NCI-H526 (cell line): ENCODE measurements at regions not wholly inside any gene's neighbourhood (a gene's known extent, or its start where the extent isn't known, plus 50 kb on each side); places are given as distances from the start of the nearest gene placed in this dataset.
"Not testable (repeated sequence)": the region's sequence is repeated elsewhere in the genome, so short reads cannot be mapped to it uniquely, and the experiment has no call there.

Source experiments
- DNase-seq, 2 experiments: peaks; one replicate each; lab custom pipeline; 2025; lab: John Stamatoyannopoulos, UW

DNA sequence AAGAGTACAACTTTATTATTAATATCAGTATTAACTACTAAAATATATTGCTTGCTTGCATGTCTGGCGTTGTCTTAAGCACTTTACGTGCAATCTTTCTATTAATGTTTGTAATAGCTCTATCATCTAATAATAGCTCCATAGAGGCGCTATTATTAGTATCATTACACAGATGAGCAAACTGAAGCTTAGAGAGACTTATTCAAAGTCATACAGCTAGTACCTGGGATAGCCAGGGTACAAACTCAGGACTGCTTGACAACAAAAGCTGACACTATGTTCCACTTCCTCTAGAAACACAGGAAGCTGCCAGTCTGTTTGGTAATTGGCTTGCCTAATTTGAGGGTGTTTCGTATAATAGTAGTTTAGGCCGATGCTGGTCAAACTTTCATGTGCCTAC lies 523.2 kb downstream of the RMST start:
- DNase-seq = no peak

DNA sequence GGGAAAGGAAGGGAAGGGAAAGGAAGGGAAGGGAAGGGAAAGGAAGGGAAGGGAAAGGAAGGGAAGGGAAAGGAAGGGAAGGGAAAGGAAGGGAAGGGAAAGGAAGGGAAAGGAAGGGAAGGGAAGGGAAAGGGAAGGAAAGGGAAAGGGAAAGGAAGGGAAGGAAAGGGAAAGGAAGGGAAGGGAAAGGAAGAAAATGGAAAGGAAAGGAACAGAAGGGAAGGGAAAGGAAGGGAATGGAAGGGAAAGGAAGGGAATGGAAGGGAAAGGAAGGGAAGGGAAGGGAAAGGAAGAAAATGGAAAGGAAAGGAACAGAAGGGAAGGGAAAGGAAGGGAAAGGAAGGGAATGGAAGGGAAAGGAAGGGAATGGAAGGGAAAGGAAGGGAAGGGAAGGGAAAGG lies 526.0 kb downstream of the RMST start:
- not testable (repeated sequence) for DNase-seq

DNA sequence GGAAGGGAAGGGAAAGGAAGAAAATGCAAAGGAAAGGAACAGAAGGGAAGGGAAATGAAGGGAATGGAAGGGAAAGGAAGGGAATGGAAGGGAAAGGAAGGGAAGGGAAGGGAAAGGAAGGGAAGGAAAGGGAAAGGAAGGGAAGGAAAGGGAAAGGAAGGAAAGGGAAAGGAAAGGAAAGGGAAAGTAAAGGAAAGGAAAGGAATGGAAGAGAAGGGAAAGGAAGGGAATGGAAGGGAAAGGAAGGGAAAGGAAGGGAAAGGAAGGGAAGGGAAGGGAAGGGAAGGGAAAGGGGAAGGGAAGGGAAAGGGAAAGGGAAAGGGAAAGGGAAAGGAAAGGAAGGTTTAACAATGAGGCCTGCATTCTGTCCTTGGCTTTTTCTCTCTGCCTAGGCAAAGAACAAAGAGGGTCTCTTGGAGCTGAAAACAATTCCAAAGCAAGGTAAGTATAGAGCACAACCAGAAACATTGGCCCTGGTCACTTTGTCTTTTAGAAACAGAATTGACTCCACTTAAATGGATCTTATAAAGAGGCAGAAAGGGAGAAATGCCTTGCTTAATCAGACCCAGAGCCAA lies 525.9 kb upstream of the TMPO start:
- DNase-seq = no peak

DNA sequence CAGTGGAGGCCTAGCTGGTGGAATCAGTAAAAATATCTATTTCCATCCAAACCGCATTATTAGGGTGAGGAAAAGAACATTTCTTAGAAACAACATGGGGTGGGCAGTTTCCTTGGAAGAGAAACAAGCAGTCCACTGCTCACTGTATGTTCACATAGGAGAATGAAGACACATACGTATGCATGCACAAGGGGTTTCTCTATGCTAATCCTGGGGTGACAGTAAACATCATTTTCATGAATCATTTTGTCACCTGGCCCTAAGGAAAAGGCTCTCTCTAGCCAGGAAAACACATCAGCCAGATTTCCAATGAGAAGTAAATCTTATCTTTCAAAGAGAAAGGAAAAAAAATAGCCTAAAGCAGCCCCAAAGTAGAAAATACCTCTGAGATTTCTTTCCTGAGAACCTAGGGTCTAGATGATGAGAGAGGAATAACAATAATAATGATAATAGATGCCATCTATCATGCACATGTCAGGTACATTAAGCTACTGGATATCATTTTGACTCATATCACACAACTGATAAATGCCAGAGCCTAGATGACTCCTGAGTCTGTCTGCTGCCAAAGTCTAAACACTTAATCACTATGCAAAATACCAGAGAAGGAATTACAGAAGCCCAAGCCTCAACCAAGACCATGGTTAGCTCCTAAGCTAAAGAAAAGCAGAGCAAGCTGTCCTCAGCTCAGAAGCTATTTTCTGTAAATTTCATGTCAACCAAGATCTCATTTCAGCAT lies 520.5 kb upstream of the TMPO start:
- no peak for DNase-seq

DNA sequence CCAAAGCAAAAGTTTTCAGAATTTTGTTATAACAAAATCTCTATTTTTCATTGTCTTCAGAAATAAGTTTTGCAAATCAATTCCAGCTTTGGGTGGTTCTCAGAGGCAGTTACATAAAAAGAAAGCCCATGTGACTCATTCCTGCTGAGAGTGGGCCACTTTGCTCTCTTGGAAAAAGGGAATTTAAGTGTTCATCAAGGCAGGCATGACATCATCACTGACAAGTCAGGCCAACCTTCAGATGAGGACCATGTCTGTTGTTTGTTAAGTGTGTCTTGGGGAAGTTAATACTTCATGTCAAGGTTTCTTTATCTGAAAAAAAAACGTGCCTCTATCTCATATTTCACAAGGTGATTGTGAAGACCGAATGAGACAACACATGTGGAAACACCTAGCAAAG lies 519.8 kb upstream of the TMPO start:
- no peak for DNase-seq

DNA sequence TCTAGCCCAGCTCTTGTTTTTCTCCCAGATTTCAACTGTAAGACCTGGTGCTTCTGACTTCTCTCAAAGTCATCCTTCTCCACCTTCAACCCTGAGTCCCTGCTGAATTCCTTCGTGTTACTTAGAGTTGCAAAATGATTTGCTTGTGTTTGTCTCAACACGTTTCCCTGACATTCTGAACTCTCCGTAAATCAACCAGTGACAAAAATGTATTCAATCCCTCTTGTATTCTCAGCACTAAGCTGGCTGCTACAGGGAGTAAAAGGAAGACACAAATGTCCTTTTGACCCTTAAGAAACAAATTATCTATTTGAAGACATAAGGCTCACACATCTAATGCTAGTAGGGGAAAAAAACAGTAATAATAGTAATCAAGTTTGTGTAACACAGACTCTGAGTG lies 514.0 kb upstream of the TMPO start:
- DNase-seq = no peak

DNA sequence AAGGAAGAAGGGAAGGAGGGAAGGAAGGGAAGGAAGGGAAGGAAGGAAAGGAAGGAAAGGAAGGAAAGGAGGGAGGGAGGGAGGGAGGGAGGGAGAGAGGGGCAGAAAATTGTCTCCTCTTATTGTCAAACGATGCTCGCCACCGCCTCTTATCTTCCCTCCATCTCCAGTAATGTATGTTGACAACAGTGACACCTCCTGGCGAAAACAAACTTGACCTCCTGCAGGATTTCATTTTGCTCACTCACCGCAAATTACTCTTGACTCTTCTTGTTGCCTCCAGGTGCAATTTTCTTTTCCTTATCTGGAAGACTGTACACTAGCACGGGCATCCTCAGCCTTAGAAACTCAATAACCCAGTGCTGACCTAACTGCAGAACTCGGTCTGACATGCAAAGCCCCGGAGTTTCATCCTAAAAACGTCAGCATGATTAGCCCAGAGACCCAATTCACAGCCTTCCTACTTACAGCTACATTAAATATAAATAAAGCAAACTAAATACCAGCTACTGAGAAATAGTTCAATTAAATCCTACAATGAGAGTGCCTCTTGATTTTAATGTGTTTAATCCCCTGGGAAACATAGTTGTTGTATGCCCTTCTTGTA lies 512.4 kb upstream of the TMPO start:
- peak; percentile 60 to 84 for DNase-seq

DNA sequence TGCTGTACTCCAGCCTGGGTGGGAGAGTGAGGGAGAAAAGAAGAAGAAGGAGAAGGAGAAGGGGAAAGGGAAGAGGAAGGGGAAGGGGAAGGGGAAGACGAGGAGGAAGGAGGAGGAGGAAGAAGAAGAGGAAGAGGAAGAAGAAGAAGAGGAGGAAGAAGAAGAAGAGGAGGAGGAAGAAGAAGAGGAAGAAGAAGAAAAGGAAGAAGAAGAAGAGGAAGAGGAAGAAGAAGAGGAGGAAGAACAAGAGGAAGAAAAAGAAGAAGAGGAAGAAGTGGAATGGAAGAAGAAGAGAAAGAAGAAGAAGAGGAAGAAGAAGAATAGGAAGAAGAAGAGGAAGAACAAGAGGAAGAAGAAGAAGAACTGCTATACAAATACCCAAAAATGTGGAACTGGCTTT lies 507.4 kb upstream of the TMPO start:
- DNase-seq = no peak

DNA sequence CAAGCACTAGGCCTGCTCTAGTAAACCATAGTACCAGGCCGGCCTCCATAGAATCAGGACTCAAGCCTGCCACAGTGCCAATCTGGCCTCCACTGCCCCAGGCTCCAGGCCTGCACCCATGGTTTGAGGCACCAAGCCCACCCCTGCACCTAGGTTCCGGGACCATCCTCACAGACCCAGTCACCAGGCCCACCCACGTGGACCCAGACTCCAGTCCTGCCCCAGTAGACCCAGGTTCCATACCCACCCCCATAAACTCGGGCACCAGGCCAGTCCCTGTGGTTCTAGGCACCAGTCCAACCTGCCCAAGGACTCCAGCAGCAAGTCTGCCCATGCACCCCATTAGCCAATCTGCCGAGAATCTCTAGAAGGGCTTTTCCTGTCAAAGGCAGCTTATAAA lies 501.8 kb upstream of the TMPO start:
- DNase-seq = no peak

DNA sequence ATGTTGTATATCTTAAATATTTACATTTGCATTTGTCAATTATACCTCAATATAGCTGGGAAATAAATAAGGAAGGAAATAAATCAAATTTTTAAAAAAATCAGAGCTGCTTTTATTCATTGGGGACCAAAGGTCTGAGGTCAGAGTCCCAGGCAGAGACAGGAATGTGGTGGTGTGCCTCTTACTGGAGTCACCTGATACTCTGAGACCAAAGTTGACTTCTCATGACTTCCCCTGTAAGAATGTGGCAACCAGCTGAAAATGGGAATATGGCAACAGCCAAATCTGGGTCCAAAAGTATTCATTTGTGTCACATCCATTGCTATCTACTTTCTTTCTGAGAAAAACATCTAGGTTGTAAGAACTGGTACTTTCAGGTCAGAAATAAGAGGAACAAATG lies 496.6 kb upstream of the TMPO start:
- DNase-seq = no peak

DNA sequence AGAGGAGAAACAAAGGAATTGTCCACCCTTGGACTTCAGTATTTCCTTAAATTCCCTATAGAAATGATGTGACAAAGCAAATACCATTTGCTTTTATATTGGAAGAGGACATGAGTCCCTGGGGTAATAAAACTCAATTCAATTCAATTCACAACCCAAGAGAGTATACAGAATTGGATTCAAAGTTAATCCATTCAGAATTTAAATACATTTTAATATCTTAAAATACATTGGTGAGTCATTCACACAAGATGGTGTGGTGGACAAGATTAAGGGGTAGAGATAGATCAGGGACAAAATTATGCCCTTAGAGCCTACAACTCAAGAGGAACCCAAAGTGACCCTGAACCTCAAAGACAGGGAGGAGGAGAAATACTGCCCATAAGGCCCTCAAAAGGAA lies 495.0 kb upstream of the TMPO start:
- DNase-seq = peak; percentile 19 to 22

DNA sequence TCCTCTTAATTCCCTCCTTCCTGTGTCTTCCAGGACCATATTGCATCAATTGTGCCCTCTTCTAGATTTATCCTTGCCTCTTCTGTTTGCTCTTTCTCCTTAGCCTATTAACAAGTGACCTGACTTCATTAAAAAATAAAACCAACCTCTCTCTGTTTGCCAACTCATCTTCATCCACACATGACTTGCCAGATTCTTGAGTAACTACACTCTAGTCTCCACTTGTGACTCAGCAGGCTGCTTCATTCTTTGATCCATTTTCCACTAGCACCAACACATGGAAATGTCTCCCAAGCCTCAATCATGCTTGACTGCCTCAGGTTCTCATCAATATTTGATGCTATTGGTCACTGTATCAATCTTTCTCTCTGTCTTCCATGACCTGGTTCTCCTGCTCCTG lies 492.4 kb upstream of the TMPO start:
- no peak for DNase-seq

DNA sequence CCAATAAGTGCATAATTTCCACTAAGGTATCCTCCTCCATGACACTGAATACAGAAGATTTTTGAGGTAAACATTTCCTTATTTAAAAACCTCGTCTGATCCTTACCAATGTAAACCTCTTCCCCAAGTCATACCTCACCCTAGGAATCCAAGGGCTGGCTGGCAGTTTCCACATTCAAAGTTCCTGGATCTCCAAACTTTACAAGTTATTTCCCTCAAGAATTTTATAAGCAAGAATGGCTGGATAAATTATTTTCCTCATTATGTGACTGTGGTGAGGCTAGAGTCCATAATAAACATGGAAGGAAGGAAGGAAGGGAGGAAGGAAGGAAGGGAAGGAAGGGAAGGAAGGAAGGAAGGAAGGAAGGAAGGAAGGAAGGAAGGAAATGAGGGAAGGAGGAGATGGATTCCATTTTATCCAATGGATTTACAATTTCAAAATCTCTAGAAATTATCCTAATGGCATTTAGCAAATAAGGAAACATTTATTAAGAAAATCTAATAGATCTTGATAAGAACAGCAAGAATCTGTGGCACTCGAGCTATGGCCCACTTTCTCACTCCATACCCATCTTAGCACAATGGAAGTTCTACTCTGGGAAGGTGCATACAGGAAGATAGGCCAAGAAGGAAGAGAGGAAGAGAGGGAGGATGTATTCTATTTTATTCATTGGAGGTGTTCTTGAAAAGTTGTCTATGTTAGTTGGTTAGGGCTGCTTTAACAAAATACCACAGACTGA lies 477.8 kb upstream of the TMPO start:
- DNase-seq = no peak

DNA sequence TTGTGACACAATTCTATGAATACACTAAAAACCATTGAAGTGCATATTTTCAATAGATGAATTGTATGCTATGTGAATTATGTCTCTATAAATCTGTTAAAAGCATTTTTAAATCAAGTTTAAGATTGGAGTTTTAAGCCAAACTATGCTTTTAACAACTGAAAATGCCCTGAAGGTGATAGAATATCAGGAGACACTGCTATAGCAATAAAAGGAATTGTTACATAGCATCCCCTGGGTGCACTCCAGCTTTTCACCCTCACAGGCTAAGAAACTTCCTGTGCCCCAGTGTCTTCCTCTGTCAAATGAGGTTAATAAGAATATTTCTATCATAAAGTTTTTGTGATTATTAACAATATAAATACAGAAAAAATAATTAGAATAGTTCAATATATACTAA lies 472.7 kb upstream of the TMPO start:
- no peak for DNase-seq

DNA sequence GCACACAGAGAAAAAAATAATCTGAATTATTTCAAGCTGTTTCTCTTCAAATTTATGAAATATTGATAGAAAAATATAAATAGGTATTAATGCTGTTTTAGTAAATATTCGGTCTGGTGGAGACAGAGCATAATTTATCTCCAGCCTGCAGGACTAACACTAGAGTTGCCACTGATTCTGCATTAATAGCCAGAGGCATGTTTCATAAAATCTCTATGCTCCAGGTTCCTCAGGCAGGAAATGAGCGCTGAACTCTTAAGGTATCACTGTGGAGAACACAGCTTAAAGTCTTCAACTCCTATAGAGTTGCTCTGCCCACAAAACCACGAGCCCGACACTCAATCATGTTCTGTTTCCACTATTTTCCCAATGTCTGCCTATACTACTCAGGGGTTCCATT lies 470.0 kb upstream of the TMPO start:
- DNase-seq = no peak

DNA sequence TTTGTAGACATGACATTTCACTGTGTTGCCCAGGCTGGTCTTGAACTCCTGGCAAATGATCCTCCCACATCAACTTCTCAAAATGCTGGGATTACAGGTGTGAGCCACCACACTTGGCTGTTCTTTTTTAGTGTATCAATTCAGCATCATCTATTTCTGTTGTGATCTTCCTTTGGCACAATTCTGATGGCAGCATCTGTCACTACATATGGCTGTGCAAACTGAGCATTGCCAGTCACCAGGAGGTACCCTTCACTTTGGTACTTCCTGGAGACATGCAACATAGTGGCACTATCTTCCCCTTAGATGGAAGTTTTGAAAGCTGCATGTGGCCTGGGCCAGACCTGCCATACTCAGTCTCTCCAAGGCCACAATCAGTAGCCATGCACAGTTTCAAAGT lies 467.1 kb upstream of the TMPO start:
- DNase-seq = no peak

DNA sequence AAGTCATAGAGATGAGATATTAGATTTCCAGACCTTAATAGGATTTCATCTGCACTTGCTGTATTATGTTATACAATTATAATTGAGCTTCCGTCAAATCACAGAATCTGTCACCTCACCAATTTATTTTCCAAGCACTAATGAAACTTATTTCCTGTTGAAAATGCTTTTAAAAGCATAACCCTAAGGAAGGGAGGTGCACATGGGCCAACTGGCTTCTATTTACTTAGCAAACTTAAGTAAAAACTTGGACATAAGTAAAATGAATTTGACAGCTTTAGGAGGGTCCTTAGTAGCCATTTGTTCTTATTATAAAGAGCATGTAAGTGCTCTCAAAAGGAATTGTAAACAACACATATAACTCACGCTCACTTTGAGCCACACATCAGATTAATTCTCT lies 462.2 kb upstream of the TMPO start:
- DNase-seq = no peak

DNA sequence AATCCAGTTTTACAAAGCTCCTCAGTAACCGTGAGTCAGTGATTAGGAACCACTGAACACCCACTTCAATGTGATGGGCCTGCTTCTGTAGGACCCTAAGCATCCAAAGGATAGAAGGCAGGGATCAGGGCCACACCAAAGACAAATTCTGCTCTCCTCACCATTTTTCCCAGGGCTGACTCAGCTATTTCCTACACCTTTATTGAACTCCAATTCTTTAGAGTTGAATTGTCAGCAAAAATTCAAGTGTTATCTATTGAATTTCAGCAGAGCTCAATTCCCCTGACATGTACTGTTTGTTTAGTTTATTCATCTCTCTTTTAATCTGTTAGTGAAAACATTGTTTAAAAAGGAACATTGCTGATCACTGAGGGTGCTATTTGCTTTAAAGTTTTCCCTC lies 457.7 kb upstream of the TMPO start:
- no peak for DNase-seq

DNA sequence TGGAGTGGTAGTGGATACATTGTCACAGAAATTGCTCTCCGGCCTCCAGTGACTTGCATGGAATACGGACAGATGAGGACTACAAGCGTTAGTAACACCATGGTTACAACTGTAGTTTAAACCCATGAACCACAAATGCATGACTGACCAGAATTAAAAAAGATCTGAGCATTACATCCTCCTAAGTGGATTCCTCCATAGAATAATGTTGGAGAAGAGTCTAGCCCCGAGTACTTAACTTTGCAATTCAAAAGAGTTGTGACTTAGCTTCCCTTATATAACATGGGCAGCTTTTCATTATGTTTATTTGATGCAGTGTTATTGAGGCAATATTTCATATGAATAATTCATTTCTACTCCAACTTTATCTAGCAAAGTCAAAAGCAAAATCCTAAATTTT lies 457.2 kb upstream of the TMPO start:
- no peak for DNase-seq

DNA sequence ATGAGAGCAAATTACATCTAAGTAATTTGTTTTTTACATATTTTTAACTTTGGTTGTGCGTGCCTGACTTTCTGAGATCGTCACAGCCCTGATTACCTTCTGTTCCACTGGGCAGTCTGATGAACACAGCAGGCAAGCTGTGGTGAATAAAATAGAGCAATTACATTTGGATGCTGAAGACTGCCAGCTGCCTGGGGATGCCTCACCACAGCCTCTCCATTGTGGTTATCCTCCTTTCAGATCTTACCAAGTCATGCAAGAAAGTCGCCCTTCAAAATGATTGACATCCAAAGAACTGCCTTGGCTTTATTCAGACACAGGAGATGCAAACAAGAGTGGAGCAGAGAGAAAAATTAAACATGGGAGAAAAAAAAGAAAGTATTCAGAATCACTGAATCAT lies 456.6 kb upstream of the TMPO start:
- no peak for DNase-seq

DNA sequence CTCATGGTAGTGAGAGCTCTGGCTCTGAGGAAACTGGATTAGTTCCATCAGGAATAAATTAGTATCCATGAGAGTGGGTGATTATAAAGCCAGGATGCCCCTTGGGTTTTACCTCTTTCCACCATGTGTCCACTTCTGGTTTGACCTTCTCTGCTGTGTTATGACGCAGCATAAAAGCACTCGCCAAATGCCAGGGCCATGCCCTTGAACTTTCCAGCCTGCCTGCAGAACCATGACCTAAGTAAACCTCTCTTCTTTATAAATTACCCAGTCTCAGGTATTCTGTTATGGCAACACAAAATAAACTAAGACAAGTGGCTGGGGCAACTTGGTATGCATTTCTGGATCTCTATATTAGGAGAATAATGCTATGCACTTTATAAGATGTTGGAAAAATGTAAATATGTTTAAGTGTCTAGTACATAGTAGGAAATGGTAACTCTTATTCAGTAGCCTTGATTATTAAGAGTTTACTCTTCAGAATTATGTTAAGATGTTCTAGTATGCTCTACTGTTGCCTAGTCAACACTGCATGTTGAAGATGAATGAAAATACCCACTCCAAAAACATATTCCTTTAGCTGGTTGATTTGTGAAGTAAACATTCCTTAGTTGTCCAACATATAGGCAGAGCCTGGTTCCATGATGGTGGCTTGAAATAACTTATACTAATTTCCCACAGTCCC lies 455.6 kb upstream of the TMPO start:
- no peak for DNase-seq

DNA sequence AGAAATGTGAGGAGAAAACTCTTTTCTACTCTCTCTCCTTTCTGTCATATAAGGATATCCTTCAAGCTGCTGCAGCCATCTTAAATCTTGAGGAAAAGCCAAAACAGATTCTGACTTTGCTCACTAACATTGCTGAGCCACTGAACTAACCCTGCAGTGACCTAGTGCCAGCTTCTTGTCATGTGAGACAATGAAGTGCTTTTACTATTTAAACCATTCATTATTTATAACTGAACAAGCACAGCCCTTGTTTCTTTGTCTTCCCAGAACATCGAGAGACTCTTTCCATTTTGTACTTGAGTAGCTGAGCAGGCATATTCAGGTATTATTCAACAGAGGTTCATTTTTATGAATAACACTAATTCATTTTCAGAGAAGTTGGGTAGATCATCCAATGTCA lies 455.0 kb upstream of the TMPO start:
- no peak for DNase-seq
